ENCODE measurements at regions not wholly inside any gene's neighbourhood (a gene's known extent, or its start where the extent isn't known, plus 50 kb on each side); places are given as distances from the start of the nearest gene placed in this dataset.
"Not testable (repeated sequence)": the region's sequence is repeated elsewhere in the genome, so short reads cannot be mapped to it uniquely, and the experiment has no call there.

DNA sequence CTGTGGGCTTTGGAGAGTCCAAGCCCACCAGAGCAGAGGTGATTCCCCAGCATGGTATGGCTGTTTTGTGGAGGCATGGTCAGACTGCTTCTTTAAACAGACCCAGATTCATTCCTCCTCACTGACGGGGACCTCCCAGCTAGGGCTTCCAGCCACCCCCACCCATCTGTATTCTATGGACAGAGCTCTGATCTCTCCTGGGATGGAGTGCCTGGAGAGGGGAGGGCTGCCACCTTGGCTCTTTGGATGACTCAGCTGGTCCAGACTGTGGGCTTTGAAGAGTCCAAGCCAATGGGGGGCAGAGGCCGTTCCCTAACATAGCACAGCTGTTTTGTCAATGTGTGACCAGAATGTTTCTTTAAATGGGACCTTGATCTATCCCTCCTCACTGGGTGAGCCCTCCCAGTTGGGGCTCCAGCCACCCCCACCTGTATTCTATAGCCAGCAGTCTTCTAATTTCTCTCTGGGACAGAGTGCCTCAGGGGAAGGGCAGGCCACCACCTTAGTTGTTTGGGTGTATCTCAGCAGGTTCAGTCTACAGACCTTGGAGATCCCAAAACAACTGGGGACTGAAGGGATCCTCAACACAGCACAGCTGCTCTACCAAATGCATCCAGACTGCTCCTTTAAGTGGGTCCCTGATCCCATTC is 122.0 kb upstream of the OSTN start:
- no peak for DNase-seq (ENCODE audit: low read depth)

DNA sequence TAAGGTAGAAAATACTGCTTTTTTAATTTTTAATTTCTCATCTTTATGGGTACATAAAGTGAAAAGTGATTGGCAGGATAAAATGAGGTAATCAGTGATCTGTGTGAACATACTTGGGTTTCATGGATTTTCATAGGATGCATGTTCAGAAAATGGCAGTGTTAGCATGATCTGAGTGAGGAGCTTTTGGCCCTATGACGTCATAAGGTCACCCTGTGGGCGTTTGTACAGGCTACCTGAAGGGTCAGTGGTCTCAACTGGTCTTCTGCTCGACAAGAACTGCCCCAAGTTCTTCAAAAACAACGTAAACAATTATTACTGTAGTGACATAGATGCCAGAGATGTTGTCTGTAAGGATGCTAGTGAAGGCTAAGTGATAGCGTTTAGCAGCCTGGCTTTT is 124.5 kb upstream of the OSTN start:
- no peak for DNase-seq (ENCODE audit: low read depth)

DNA sequence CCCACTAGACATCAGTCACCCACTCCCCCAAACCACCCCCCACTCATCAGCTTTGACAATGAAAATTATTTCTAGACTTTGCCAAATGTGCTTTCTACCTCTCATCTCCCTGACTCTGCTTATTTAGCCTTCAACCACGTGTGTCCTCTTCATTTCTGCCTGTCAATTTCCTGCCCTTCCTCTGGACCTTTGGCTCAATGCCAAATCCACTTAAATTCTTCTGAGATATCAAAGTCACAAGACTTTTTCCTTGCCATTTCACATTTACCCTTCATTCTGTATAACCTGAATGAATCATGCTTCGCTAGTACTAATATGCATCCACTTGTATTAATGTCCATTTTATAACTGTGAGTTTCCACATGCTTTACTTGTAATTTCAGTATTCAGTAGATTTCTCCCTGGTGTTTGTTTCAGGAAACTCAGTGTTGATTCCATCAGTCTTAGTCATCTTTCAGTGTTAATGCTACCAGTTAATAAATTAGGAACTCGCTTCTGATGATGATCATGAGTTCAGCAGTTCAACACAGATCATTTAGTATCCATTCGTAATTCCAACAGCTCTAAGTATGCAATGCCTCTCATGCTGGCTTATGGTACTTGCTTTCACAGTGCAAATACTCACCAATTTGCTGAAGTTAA is 128.2 kb upstream of the OSTN start:
- no peak for DNase-seq (ENCODE audit: low read depth)

GRCh38 chr3:191070201-191070600 is 128.8 kb upstream of the OSTN start:
- peak; percentile 72 for DNase-seq (ENCODE audit: low read depth)

DNA sequence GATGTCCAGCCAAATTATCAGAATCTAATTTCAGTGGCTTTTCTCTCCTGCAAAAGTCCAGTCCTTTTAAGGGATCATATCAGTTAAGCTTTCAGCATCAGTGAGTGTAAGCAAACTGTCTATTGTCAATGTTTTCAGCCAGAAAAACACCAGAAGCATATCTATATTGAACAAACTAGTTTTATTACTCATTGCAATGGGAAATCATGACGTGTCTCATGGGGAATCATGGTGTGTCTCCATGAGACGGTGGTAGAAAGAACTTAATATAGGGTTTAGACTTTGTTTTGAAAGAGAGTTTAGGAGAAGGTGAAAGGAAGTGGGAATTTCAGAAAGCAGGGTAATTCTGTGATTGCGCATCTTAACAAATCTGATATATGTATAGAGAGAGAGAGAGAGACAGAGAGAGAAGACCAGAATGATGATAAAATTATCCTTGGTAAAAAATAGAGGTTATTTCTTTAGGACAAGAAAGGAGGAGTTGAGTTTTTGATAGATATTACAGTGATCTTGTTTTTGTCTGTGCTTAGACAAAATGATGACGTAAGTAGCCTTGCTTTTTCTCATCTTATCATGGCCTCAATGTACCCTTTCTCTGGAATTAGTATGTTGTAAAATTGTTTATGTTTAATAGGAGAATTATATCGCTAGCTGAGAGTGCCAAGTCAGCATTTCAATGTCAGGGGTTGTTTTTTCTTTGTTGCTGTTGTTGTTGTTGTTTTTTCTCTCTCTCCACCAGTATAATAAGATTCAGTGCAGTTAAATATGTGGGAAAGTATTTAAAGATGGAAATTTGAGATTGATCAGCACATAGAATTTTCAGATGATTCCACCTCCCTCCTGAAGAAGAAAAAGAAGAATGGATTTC is 129.9 kb upstream of the OSTN start:
- no peak for DNase-seq (ENCODE audit: low read depth)

GRCh38 chr3:191066669-191067068 is 132.4 kb upstream of the OSTN start:
- DNase-seq (ENCODE audit: low read depth) = no peak

- no peak for DNase-seq (ENCODE audit: low read depth)
Measured at GRCh38 chr3:191065181-191065805, 133.7 kb upstream of the OSTN start.

- no peak for DNase-seq (ENCODE audit: low read depth)
Measured at GRCh38 chr3:191051037-191051436, 148.0 kb upstream of the OSTN start.

GRCh38 chr3:191047930-191048329 is 151.1 kb upstream of the OSTN start:
- no peak for DNase-seq (ENCODE audit: low read depth)

- no peak for DNase-seq (ENCODE audit: low read depth)
Measured at GRCh38 chr3:191030929-191031328, 168.1 kb upstream of the OSTN start.

- DNase-seq (ENCODE audit: low read depth) = no peak
Measured at GRCh38 chr3:191030491-191030890, 168.0 kb upstream of the GMNC start.

DNA sequence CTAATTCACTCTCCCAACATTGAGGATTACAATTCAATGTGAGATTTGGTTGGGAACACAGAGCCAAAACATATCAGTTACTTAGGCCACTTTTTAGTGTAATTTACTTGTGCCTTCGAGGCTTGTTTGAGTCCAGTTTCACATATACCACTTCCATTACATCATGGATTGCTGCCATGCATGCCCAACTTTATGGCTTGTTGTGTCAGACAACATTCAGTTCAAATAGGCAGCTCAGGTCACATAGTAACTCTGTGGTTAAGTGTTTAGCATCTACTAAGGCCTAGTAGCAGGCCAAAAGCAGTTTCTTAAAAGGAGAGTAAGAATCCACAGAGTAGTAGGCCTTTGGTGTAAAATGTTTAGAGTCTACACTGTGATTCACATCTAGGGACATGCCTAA is 164.3 kb upstream of the GMNC start:
- DNase-seq (ENCODE audit: low read depth) = no peak

DNA sequence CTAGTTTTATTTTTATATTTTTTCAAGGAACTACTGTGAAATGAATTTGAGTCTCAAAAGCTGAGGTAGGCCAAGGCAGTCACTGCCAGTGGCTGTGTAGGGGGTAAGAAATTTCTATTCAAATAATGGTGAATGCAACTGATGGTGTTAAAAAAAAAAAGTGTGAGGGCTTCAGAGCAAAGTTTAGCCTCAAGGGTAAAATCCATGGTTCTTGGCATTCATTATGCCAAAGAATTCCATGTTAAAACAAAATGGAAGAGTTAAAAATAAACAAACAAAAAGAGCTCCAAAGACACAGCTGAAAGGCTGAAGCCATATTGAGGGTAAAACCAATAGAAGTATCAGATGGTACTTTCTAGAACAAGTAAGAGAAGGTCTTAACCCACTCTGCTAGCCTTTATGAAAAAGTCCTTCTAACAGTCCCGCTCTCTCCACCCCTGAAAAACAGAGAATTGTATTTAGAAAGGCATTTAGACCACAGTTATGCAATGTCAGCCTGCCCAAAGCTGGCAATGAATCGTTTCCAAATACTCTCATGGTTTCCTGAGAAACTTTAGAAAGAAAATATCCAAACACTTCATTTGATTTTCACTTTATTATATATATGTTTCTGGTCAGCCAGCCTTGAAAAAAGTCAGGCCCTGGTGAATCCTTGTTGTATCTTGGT is 158.4 kb upstream of the GMNC start:
- DNase-seq (ENCODE audit: low read depth) = no peak

- no peak for DNase-seq (ENCODE audit: low read depth)
Measured at GRCh38 chr3:191019855-191020254, 157.4 kb upstream of the GMNC start.

GRCh38 chr3:191015960-191016359 is 153.5 kb upstream of the GMNC start:
- DNase-seq (ENCODE audit: low read depth) = not testable (repeated sequence)

DNA sequence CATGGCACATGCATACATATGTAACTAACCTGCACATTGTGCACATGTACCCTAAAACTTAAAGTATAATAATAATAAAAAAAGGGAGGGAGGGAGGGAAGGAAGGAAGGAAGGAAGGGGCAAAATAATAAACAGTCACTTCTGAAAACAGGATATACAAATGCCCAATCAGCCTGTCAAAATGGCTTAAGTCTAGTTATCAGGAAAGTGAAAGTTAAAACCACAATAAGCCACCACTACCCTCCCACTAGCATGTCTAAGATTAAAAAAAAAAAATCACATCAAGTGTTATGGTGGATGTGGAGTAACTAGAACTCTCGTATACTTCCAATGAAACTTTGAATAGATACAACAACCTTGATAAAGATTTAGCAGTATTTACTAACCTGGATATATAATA is 145.6 kb upstream of the GMNC start:
- DNase-seq (ENCODE audit: low read depth) = no peak

GRCh38 chr3:191005790-191006189 is 143.3 kb upstream of the GMNC start:
- DNase-seq (ENCODE audit: low read depth) = no peak

DNA sequence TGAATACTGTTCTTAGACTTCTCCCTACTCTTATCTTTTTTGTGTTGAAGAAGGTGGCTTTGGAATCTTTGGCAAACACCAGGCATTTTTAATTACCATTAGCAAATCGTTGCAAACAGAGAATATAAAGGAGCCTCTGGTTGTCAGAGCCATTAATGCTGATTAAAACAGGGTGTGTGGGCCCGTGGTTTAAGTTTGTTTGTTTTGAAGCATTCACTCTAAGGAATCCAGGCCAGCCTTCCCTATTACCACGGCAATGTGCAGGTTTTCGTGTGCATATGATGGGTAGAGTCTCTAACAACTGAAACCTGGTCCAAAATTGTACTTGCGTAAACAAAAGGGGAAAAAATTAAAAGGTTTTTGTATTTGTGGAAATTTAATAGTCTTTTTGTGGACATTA is 141.2 kb upstream of the GMNC start:
- no peak for DNase-seq (ENCODE audit: low read depth)

DNA sequence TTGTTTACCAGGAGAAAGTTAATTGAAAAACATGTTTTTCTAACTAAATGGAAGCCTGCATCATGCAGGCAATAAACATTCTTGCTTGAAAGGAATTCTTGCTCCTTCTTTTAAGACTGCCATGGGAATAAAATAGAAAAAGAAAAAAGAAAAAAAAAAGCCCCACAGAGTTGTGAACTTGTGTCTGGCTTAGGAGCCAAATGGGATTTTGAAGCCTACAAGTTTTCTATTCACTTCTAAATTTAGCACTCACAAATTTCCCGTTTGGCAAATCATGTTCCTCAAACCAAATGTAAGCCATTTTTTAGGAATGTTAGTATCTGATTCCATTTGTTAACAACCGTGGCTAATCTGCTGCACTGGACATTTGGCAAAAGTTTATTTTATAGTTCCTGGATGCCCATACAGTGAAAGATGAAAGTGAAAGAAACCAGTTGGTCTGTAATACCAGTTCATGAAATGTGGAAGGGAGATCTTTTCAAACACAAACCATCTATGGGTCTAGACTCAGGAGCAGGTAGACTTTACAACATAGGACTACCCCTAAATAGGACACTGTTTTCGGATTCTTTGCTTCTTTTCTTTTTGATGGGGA is 133.8 kb upstream of the GMNC start:
- no peak for DNase-seq (ENCODE audit: low read depth)

- DNase-seq (ENCODE audit: low read depth) = no peak
Measured at GRCh38 chr3:190995156-190995555, 132.7 kb upstream of the GMNC start.

DNA sequence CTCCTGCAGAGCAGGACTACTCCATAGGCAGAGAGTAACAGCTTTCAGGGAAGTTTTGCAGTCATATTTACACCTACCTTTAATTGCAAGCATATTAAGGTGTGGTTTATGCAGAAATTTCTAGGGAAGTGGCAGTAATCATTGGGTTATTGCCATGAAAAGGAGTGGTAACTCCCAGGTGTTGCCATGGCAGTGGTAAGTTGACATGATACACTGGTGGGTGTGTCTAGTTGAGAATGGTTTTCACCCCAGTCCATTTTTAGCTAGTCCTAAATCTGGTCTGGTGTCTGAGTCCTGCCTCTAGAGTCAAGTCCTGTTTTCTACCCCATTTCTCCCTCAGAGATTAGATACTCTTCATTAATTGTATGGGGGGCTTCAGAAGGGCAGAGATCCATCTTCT is 128.4 kb upstream of the GMNC start:
- DNase-seq (ENCODE audit: low read depth) = no peak

DNA sequence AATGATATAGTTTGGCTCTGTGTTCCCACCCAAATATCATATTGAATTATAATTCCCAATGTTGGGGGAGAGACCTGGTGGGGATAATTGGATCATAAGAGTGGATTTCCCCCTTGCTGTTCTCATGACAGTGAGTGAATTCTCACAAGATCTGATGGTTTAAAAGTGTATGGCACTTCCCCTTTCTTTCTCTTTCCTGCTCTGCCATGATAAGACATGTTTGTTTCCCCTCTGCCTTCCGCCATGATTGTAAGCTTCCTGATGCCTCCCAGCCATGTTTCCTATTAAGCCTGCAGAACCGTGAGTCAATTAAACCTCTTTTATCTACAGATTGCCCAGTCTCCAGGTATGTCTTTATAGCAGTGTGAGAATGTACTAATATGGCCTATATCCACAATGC is 126.7 kb upstream of the GMNC start:
- DNase-seq (ENCODE audit: low read depth) = no peak
